DMS53 (cell line): ENCODE measurements at regions not wholly inside any gene's neighbourhood (a gene's known extent, or its start where the extent isn't known, plus 50 kb on each side); places are given as distances from the start of the nearest gene placed in this dataset.
"Not testable (repeated sequence)": the region's sequence is repeated elsewhere in the genome, so short reads cannot be mapped to it uniquely, and the experiment has no call there.

Source experiments
- DNase-seq: peaks from one replicate; lab custom pipeline; 2025; lab: John Stamatoyannopoulos, UW

GRCh38 chr18:1413323-1413675, 508.6 kb downstream of the ADCYAP1 start:
- no peak for DNase-seq

- DNase-seq: no peak
Observed at GRCh38 chr18:1416074-1416473, 511.4 kb downstream of the ADCYAP1 start.

- DNase-seq: no peak
Observed at GRCh38 chr18:1421502-1421901, 516.8 kb downstream of the ADCYAP1 start.

- no peak for DNase-seq
Observed at GRCh38 chr18:1422634-1423033, 518.0 kb downstream of the ADCYAP1 start.

- no peak for DNase-seq
Observed at GRCh38 chr18:1425679-1426078, 521.0 kb downstream of the ADCYAP1 start.

GRCh38 chr18:1435487-1435886, 530.8 kb downstream of the ADCYAP1 start:
- no peak for DNase-seq

GRCh38 chr18:1436199-1436598, 531.5 kb downstream of the ADCYAP1 start:
- no peak for DNase-seq

- DNase-seq: no peak
Observed at GRCh38 chr18:1438458-1438910, 533.8 kb downstream of the ADCYAP1 start.

GRCh38 chr18:1438967-1439366, 534.3 kb downstream of the ADCYAP1 start:
- no peak for DNase-seq

GRCh38 chr18:1444062-1444461, 539.4 kb downstream of the ADCYAP1 start:
- DNase-seq: not testable (repeated sequence)

- no peak for DNase-seq
Observed at GRCh38 chr18:1446765-1447164, 542.1 kb downstream of the ADCYAP1 start.

GRCh38 chr18:1452821-1453220, 548.1 kb downstream of the ADCYAP1 start:
- no peak for DNase-seq

GRCh38 chr18:1455605-1456004, 550.9 kb downstream of the ADCYAP1 start:
- no peak for DNase-seq

GRCh38 chr18:1458547-1458946, 553.9 kb downstream of the ADCYAP1 start:
- no peak for DNase-seq

- DNase-seq: no peak
Observed at GRCh38 chr18:1463981-1464380, 559.3 kb downstream of the ADCYAP1 start.

GRCh38 chr18:1464444-1465217, 560.0 kb downstream of the ADCYAP1 start:
- no peak for DNase-seq

- no peak for DNase-seq
Observed at GRCh38 chr18:1466035-1466434, 561.4 kb downstream of the ADCYAP1 start.

GRCh38 chr18:1467461-1467964, 562.8 kb downstream of the ADCYAP1 start:
- no peak for DNase-seq

- DNase-seq: no peak
Observed at GRCh38 chr18:1468550-1468949, 563.9 kb downstream of the ADCYAP1 start.

- no peak for DNase-seq
Observed at GRCh38 chr18:1475867-1476266, 571.2 kb downstream of the ADCYAP1 start.

GRCh38 chr18:1480309-1480708, 575.6 kb downstream of the ADCYAP1 start:
- no peak for DNase-seq

GRCh38 chr18:1481577-1481976, 576.9 kb downstream of the ADCYAP1 start:
- no peak for DNase-seq

- DNase-seq: no peak
Observed at GRCh38 chr18:1483385-1483784, 578.7 kb downstream of the ADCYAP1 start.

- no peak for DNase-seq
Observed at GRCh38 chr18:1487457-1487856, 582.8 kb downstream of the ADCYAP1 start.
